OCI-LY1 (cell line): ENCODE measurements at regions not wholly inside any gene's neighbourhood (a gene's known extent, or its start where the extent isn't known, plus 50 kb on each side); places are given as distances from the start of the nearest gene placed in this dataset.

Experiments
- H2AFZ ChIP-seq: fragments of 200-600 bp; sonication (generic), shearing (Covaris generic); 2 replicates; pipeline ENCODE4 v1.6.0; 2014; ENCODE audit warnings: antibody characterized with exemption, mild to moderate bottlenecking, low read length
- H3F3A ChIP-seq: fragments of 200-600 bp; sonication (generic), shearing (Covaris generic); 2 replicates; pipeline ENCODE4 v1.6.0; 2014; ENCODE audit warnings: mild to moderate bottlenecking, antibody characterized with exemption, low read length, moderate library complexity; ENCODE audit not compliant: insufficient read depth
- H3K27ac ChIP-seq: fragments of 200-600 bp; sonication (generic); 2 replicates; pipeline ENCODE4 v1.5.1; 2014; ENCODE audit warnings: low read length, mixed run types, mild to moderate bottlenecking, low read depth; ENCODE audit not compliant: poor library complexity, severe bottlenecking
- H3K27me3 ChIP-seq: fragments of 200-600 bp; sonication (generic); 2 replicates; pipeline ENCODE4 v1.6.0; 2014; ENCODE audit warnings: antibody characterized with exemption, mild to moderate bottlenecking, low read length, moderate library complexity; ENCODE audit not compliant: insufficient read depth
- H3K36me3 ChIP-seq: fragments of 200-600 bp; sonication (generic); 2 replicates; pipeline ENCODE4 v1.6.1; 2014; ENCODE audit warnings: mild to moderate bottlenecking, antibody characterized with exemption, low read length, moderate library complexity, mixed read lengths; ENCODE audit not compliant: insufficient read depth
- H3K4me1 ChIP-seq: fragments of 200-600 bp; sonication (generic); 2 replicates; pipeline ENCODE4 v1.5.1; 2014; ENCODE audit warnings: mild to moderate bottlenecking, low read length, moderate library complexity; ENCODE audit not compliant: insufficient read depth, severe bottlenecking
- H3K4me2 ChIP-seq: fragments of 200-600 bp; sonication (generic), shearing (Covaris generic); 2 replicates; pipeline ENCODE4 v1.6.1; 2014; ENCODE audit warnings: low read length
- H3K4me3 ChIP-seq: fragments of 200-600 bp; sonication (generic); 2 replicates; pipeline ENCODE4 v1.5.1; 2014; ENCODE audit warnings: low read length, low read depth, mild to moderate bottlenecking, mixed read lengths; ENCODE audit not compliant: poor library complexity, severe bottlenecking
- H3K79me2 ChIP-seq: fragments of 200-600 bp; shearing (Covaris generic); 2 replicates; pipeline ENCODE4 v1.6.1; 2016; ENCODE audit warnings: mixed run types, low read length, mixed read lengths; ENCODE audit not compliant: insufficient read depth
- H3K9ac ChIP-seq: fragments of 200-600 bp; sonication (generic), shearing (Covaris generic); 2 replicates; pipeline ENCODE4 v1.6.1; 2014; ENCODE audit warnings: mild to moderate bottlenecking, low read length, mixed read lengths
- H3K9me2 ChIP-seq: fragments of 200-600 bp; sonication (generic), shearing (Covaris generic); 2 replicates; pipeline ENCODE4 v1.6.1; 2014; ENCODE audit warnings: low read depth, mild to moderate bottlenecking, low read length, mixed read lengths
- H3K9me3 ChIP-seq: fragments of 200-600 bp; shearing (Covaris generic); 2 replicates; pipeline ENCODE4 v1.6.1; 2014; ENCODE audit warnings: low read length, mixed read lengths
- H4K20me1 ChIP-seq: fragments of 200-600 bp; sonication (generic), shearing (Covaris generic); 2 replicates; pipeline ENCODE4 v1.6.0; 2016; ENCODE audit warnings: mild to moderate bottlenecking, low read length; ENCODE audit not compliant: insufficient read depth
- EZH2 ChIP-seq: fragments of 200-600 bp; sonication (generic), shearing (Covaris generic); IDR thresholded peaks from 2 replicates; pipeline ENCODE4 v1.8.0; 2017; ENCODE audit warnings: borderline replicate concordance, mixed run types, mild to moderate bottlenecking, antibody characterized with exemption, low read length, moderate library complexity, mixed read lengths
- TF ChIP-seq, protein P1 (sequence below): fragments of 200-600 bp; sonication (generic), shearing (Covaris generic); IDR thresholded peaks from 2 replicates; pipeline ENCODE4 v1.5.1; 2017; ENCODE audit warnings: mild to moderate bottlenecking, antibody characterized with exemption, low read length, moderate library complexity, mixed read lengths

DNA sequence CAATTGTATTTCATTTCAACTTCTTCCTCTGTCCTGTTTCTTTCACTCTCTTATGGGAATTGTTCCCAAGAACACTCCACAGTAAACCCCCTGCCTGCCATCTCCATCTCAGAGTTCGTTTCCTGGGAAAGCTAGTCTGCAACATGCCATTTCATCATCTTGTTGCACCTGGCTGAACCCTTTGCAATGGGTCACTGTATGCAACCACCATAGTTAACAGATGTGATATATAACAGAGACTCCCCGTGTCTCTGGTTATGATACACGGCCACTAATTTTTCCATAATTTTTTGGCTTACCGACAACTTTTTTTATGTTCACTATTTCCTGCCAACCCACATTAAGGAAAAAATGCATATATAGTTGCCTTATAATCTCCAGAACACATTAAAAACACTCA, 95.5 kb downstream of the CHST2 start:
- TF ChIP-seq, protein P1, sequence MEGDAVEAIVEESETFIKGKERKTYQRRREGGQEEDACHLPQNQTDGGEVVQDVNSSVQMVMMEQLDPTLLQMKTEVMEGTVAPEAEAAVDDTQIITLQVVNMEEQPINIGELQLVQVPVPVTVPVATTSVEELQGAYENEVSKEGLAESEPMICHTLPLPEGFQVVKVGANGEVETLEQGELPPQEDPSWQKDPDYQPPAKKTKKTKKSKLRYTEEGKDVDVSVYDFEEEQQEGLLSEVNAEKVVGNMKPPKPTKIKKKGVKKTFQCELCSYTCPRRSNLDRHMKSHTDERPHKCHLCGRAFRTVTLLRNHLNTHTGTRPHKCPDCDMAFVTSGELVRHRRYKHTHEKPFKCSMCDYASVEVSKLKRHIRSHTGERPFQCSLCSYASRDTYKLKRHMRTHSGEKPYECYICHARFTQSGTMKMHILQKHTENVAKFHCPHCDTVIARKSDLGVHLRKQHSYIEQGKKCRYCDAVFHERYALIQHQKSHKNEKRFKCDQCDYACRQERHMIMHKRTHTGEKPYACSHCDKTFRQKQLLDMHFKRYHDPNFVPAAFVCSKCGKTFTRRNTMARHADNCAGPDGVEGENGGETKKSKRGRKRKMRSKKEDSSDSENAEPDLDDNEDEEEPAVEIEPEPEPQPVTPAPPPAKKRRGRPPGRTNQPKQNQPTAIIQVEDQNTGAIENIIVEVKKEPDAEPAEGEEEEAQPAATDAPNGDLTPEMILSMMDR = no peak
- TF ChIP-seq EZH2 = no peak
- H3K9ac ChIP-seq = no peak overlapping the region
- H3K27me3 ChIP-seq = no peaks in the 10 kb centered on the region
- H2AFZ ChIP-seq = no peak overlapping the region
- no peak overlapping the region for H3K4me2 ChIP-seq
- no peaks in the 10 kb centered on the region for H3K79me2 ChIP-seq
- no peak overlapping the region for H3K27ac ChIP-seq
- H3K36me3 ChIP-seq = no peaks in the 10 kb centered on the region
- no peaks in the 10 kb centered on the region for H3K4me1 ChIP-seq
- no peaks in the 10 kb centered on the region for H3K9me2 ChIP-seq
- H4K20me1 ChIP-seq = no peaks in the 10 kb centered on the region
- no peaks in the 10 kb centered on the region for H3K9me3 ChIP-seq
- no peak overlapping the region for H3K4me3 ChIP-seq
- H3F3A ChIP-seq = no peaks in the 10 kb centered on the region
